Progenitor cell of endocrine pancreas (in vitro differentiated cells): ENCODE measurements at regions not wholly inside any gene's neighbourhood (a gene's known extent, or its start where the extent isn't known, plus 50 kb on each side); places are given as distances from the start of the nearest gene placed in this dataset.

Experiments
- DNase-seq: peaks from one replicate; pipeline ENCODE4 v3.0.0; 2021; ENCODE audit warnings: low spot score; ENCODE audit not compliant: unreplicated experiment
- H3K27ac Mint-ChIP-seq: 2 replicates; pipeline ENCODE4 v1.8.0; 2021; ENCODE audit warnings: mild to moderate bottlenecking, moderate library complexity, mixed read lengths
- H3K27me3 Mint-ChIP-seq: 2 replicates; pipeline ENCODE4 v1.8.0; 2021; ENCODE audit warnings: mixed read lengths
- H3K36me3 Mint-ChIP-seq: 2 replicates; pipeline ENCODE4 v1.8.0; 2022; ENCODE audit warnings: mixed read lengths; ENCODE audit not compliant: insufficient read depth
- H3K4me1 Mint-ChIP-seq: 2 replicates; pipeline ENCODE4 v1.8.0; 2021; ENCODE audit warnings: low read depth, mixed read lengths
- H3K4me3 Mint-ChIP-seq: 2 replicates; pipeline ENCODE4 v1.8.0; 2021; ENCODE audit warnings: low read depth, mild to moderate bottlenecking, moderate library complexity, mixed read lengths
- H3K9me3 Mint-ChIP-seq: 2 replicates; pipeline ENCODE4 v1.8.0; 2021; ENCODE audit warnings: low read depth, mixed read lengths
- CTCF ChIP-seq: fragments of 200-600 bp; sonication (generic); IDR thresholded peaks from one replicate; pipeline ENCODE4 v1.5.0; 2021; ENCODE audit warnings: antibody characterized with exemption, mild to moderate bottlenecking; ENCODE audit not compliant: unreplicated experiment

GRCh38 chr3:124429129-124429815, 301.0 kb upstream of the UMPS start:
- Mint-ChIP-seq H3K36me3 (peaks cover 9% of the 10 kb centered on the region), H3K27ac (no peak overlapping the region), H3K9me3 (no peaks in the 10 kb centered on the region), H3K4me3 (no peak overlapping the region), H3K27me3 (no peaks in the 10 kb centered on the region), H3K4me1 (no peaks in the 10 kb centered on the region)
- no peak for TF ChIP-seq CTCF
- DNase-seq, result no peak

GRCh38 chr3:124431331-124431994, 298.8 kb upstream of the UMPS start:
- H3K4me1 Mint-ChIP-seq, result no peaks in the 10 kb centered on the region
- no peak overlapping the region for H3K4me3 Mint-ChIP-seq
- peaks cover 26% of the 10 kb centered on the region for H3K36me3 Mint-ChIP-seq
- no peak for TF ChIP-seq CTCF
- no peak for DNase-seq
- H3K27ac Mint-ChIP-seq, result no peak overlapping the region
- H3K9me3 Mint-ChIP-seq, result no peaks in the 10 kb centered on the region
- H3K27me3 Mint-ChIP-seq, result no peaks in the 10 kb centered on the region

DNA sequence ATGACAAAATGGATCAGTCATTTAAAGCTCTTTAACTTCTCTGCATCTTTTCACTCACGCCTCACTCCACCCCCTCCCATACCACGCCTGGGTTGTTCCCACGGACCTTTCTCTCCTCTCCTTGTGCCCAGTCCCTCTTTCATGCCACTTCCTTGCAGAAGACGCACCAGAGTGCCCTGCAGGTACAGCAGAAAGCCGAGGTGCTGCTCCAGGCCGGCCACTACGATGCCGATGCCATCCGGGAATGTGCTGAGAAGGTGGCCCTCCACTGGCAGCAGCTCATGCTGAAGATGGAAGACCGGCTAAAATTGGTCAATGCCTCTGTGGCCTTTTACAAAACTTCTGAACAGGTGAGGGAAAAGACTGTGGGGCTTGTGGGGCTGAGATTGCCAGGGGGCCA, 296.1 kb upstream of the UMPS start:
- Mint-ChIP-seq H3K27me3 (no peaks in the 10 kb centered on the region), H3K9me3 (no peaks in the 10 kb centered on the region), H3K4me1 (no peaks in the 10 kb centered on the region), H3K36me3 (peaks cover 29% of the 10 kb centered on the region), H3K4me3 (no peak overlapping the region), H3K27ac (no peak overlapping the region)
- TF ChIP-seq CTCF, result no peak
- no peak for DNase-seq

DNA sequence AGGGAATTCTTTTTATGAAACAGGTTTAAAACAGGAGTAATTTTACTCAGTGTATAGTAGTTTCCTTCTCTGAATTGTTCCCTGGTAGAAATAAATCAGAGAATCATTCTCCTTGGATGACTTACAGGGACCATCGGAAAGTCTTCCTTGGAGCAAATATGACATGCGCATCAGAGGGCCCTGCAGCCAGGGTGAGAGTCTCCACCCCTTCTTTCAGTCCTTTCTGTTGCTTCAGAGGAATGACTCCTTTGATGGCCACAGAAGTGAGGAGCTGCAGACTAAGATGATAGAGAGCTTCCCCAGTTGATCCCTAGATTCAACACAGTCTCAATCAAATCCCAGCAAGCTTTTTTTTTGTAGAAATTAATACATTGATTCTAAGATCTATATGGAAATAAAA, 294.8 kb upstream of the UMPS start:
- Mint-ChIP-seq H3K4me3 (no peak overlapping the region), H3K36me3 (peaks cover 31% of the 10 kb centered on the region), H3K27ac (no peak overlapping the region), H3K4me1 (no peaks in the 10 kb centered on the region), H3K27me3 (no peaks in the 10 kb centered on the region), H3K9me3 (no peaks in the 10 kb centered on the region)
- DNase-seq, result no peak
- TF ChIP-seq CTCF, result no peak

- peaks cover 37% of the 10 kb centered on the region for H3K36me3 Mint-ChIP-seq
- H3K27ac Mint-ChIP-seq, result no peak overlapping the region
- no peaks in the 10 kb centered on the region for H3K4me1 Mint-ChIP-seq
- no peaks in the 10 kb centered on the region for H3K9me3 Mint-ChIP-seq
- H3K4me3 Mint-ChIP-seq, result no peak overlapping the region
- no peak for DNase-seq
- no peaks in the 10 kb centered on the region for H3K27me3 Mint-ChIP-seq
- TF ChIP-seq CTCF, result no peak
These were observed 291.4 kb upstream of the UMPS start for GRCh38 chr3:124438813-124439212.
